Chondrocyte (in vitro differentiated cells): ENCODE measurements at regions not wholly inside any gene's neighbourhood (a gene's known extent, or its start where the extent isn't known, plus 50 kb on each side); places are given as distances from the start of the nearest gene placed in this dataset.

Experiments
- DNase-seq: peaks from one replicate; pipeline ENCODE4 v3.0.0; 2021; ENCODE audit warnings: mixed read lengths, low spot score
- H3K27ac Mint-ChIP-seq: one replicate; pipeline ENCODE4 v1.8.0; 2021; ENCODE audit warnings: mild to moderate bottlenecking, moderate library complexity, mixed read lengths; ENCODE audit not compliant: unreplicated experiment
- H3K27me3 Mint-ChIP-seq: 2 replicates; pipeline ENCODE4 v1.8.0; 2021; ENCODE audit warnings: low read depth, mixed read lengths
- H3K36me3 Mint-ChIP-seq: 2 replicates; pipeline ENCODE4 v1.8.0; 2021; ENCODE audit warnings: low read depth, mixed read lengths
- H3K4me1 Mint-ChIP-seq: 2 replicates; pipeline ENCODE4 v1.8.0; 2021; ENCODE audit warnings: low read depth, mild to moderate bottlenecking, mixed read lengths
- H3K4me3 Mint-ChIP-seq: one replicate; pipeline ENCODE4 v1.8.0; 2021; ENCODE audit warnings: mild to moderate bottlenecking, moderate library complexity, mixed read lengths; ENCODE audit not compliant: unreplicated experiment
- H3K9me3 Mint-ChIP-seq: 2 replicates; pipeline ENCODE4 v1.8.0; 2021; ENCODE audit warnings: low read depth, mixed read lengths
- CTCF ChIP-seq: fragments of 200-600 bp; sonication (generic); IDR thresholded peaks from 2 replicates; pipeline ENCODE4 v1.5.0; 2021; ENCODE audit warnings: antibody characterized with exemption, mild to moderate bottlenecking, moderate library complexity

GRCh38 chr9:86598411-86599239 is 244.4 kb upstream of the TUT7 start:
- TF ChIP-seq CTCF, result no peak
- H3K36me3 Mint-ChIP-seq, result no peaks in the 10 kb centered on the region
- no peak overlapping the region for H3K27ac Mint-ChIP-seq
- H3K4me1 Mint-ChIP-seq, result peaks cover 47% of the 10 kb centered on the region
- no peak for DNase-seq
- H3K27me3 Mint-ChIP-seq, result no peaks in the 10 kb centered on the region
- no peak overlapping the region for H3K4me3 Mint-ChIP-seq
- peaks cover 4% of the 10 kb centered on the region for H3K9me3 Mint-ChIP-seq

GRCh38 chr9:86594724-86595123 is 240.5 kb upstream of the TUT7 start:
- Mint-ChIP-seq H3K36me3 (no peaks in the 10 kb centered on the region), H3K4me1 (peaks cover 14% of the 10 kb centered on the region), H3K4me3 (no peak overlapping the region), H3K9me3 (peaks cover 4% of the 10 kb centered on the region), H3K27ac (no peak overlapping the region), H3K27me3 (no peaks in the 10 kb centered on the region)
- TF ChIP-seq CTCF, result no peak
- no peak for DNase-seq

GRCh38 chr9:86591472-86591871 is 237.3 kb upstream of the TUT7 start:
- DNase-seq, result no peak
- Mint-ChIP-seq H3K4me1 (no peaks in the 10 kb centered on the region), H3K4me3 (no peak overlapping the region), H3K9me3 (no peaks in the 10 kb centered on the region), H3K27me3 (no peaks in the 10 kb centered on the region), H3K36me3 (no peaks in the 10 kb centered on the region), H3K27ac (no peak overlapping the region)
- no peak for TF ChIP-seq CTCF

- no peaks in the 10 kb centered on the region for H3K27me3 Mint-ChIP-seq
Measured at GRCh38 chr9:86589730-86590129, 235.5 kb upstream of the TUT7 start.

GRCh38 chr9:86589273-86589672 is 235.1 kb upstream of the TUT7 start:
- H3K27ac Mint-ChIP-seq, result no peak overlapping the region
- no peaks in the 10 kb centered on the region for H3K9me3 Mint-ChIP-seq
- peaks cover 10% of the 10 kb centered on the region for H3K4me1 Mint-ChIP-seq
- TF ChIP-seq CTCF, result peak; percentile 4
- H3K27me3 Mint-ChIP-seq, result no peaks in the 10 kb centered on the region
- H3K36me3 Mint-ChIP-seq, result no peaks in the 10 kb centered on the region
- H3K4me3 Mint-ChIP-seq, result no peak overlapping the region
- no peak for DNase-seq

More at GRCh38 chr9:86589730-86590129, 235.5 kb upstream of the TUT7 start:
- H3K4me3 Mint-ChIP-seq, result no peak overlapping the region
- DNase-seq, result no peak
- TF ChIP-seq CTCF, result no peak
- H3K4me1 Mint-ChIP-seq, result peaks cover 10% of the 10 kb centered on the region
- no peaks in the 10 kb centered on the region for H3K9me3 Mint-ChIP-seq
- no peaks in the 10 kb centered on the region for H3K36me3 Mint-ChIP-seq
- H3K27ac Mint-ChIP-seq, result no peak overlapping the region
